Kidney epithelial cell (primary cell): ENCODE measurements at regions not wholly inside any gene's neighbourhood (a gene's known extent, or its start where the extent isn't known, plus 50 kb on each side); places are given as distances from the start of the nearest gene placed in this dataset.

Experiments
- DNase-seq: peaks from one replicate; pipeline ENCODE4 v3.0.0-alpha.2; 2010; ENCODE audit warnings: low read depth
- H3K27me3 ChIP-seq: 2 replicates; pipeline ENCODE4 v1.6.0; 2011; ENCODE audit warnings: low read length; ENCODE audit not compliant: control insufficient read depth, insufficient read depth
- H3K36me3 ChIP-seq: 2 replicates; pipeline ENCODE4 v1.5.1; 2011; ENCODE audit warnings: low read length; ENCODE audit not compliant: control insufficient read depth, insufficient read depth
- H3K4me3 ChIP-seq: 2 replicates; pipeline ENCODE4 v1.5.1; 2011; ENCODE audit warnings: low read depth, mild to moderate bottlenecking, control low read depth, low read length
- TF ChIP-seq, protein P1 (sequence below): IDR thresholded peaks from 2 replicates; pipeline ENCODE4 v1.5.1; 2011; ENCODE audit warnings: mild to moderate bottlenecking, moderate library complexity, low read length, control low read depth, inconsistent platforms; ENCODE audit not compliant: insufficient read depth, poor library complexity, severe bottlenecking

DNA sequence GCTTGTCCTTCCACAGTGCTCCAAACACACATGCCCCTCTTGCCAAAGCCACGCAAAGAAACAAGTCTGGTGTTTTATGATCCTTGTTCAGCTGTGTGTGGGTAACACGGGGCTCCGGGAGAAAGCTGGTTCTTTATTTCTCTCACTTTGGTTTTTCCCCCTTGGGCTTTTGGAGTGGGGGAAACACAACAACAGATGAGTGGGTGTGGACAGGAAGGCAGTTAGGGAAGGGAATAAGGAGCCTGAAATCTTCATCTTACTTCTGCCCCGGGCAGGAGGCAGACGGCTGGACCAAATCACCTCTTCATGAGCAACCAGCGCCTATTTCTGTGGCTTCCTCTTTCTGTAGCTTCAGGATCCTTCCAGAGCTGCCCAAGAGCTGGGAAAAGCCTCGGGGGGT lies 218.5 kb downstream of the PHETA1 start:
- peaks cover 21% of the 10 kb centered on the region for H3K27me3 ChIP-seq
- DNase-seq, result no peak
- TF ChIP-seq, protein P1, sequence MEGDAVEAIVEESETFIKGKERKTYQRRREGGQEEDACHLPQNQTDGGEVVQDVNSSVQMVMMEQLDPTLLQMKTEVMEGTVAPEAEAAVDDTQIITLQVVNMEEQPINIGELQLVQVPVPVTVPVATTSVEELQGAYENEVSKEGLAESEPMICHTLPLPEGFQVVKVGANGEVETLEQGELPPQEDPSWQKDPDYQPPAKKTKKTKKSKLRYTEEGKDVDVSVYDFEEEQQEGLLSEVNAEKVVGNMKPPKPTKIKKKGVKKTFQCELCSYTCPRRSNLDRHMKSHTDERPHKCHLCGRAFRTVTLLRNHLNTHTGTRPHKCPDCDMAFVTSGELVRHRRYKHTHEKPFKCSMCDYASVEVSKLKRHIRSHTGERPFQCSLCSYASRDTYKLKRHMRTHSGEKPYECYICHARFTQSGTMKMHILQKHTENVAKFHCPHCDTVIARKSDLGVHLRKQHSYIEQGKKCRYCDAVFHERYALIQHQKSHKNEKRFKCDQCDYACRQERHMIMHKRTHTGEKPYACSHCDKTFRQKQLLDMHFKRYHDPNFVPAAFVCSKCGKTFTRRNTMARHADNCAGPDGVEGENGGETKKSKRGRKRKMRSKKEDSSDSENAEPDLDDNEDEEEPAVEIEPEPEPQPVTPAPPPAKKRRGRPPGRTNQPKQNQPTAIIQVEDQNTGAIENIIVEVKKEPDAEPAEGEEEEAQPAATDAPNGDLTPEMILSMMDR, result no peak
- H3K4me3 ChIP-seq, result no peak overlapping the region
- no peaks in the 10 kb centered on the region for H3K36me3 ChIP-seq

DNA sequence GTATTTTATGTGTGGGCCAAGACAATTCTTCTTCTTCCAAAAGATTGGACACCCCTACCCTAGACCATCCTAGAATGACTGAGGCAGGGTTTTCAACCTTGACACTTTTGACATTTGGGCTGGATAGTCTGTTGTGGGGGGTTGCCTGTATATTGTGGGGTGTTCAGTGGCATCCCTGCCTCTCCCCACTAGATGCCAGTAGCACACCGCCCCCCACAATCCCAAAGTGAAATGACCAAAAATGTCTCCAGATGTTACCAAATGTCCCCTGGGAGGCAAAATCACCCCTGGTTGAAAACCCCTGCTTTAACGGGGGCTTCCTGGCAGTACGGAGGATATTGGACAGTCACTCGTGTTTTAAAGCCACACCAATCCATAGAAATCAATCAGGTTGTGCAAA lies 219.6 kb downstream of the PHETA1 start:
- TF ChIP-seq, protein P1, result no peak

DNA sequence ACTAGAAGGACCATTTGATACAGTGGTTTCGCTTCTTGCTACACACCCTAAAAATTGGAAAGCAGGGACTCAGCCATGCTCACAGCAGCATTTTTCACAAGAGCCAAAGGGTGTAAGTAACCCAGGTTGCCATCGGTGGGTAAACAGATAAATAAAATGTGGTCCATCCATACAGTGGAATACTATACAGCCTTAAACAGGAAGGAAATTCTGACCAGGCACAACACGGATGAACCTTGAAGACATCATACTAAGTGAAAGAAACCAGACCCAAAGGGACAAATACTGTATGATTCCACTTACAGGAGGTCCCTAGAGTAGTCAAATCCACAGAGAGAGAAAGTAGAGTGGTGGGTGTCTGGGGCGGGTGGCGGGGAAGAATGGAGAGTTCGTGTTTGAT lies 220.9 kb downstream of the PHETA1 start:
- Histone ChIP-seq H3K4me3 (no peak overlapping the region), H3K27me3 (peaks cover 11% of the 10 kb centered on the region), H3K36me3 (no peaks in the 10 kb centered on the region)
- TF ChIP-seq, protein P1, result no peak
- DNase-seq, result no peak

More for the DNA sequence above, 219.6 kb downstream of the PHETA1 start:
- no peak overlapping the region for H3K4me3 ChIP-seq
- no peaks in the 10 kb centered on the region for H3K36me3 ChIP-seq
- DNase-seq, result no peak
- H3K27me3 ChIP-seq, result peaks cover 20% of the 10 kb centered on the region

DNA sequence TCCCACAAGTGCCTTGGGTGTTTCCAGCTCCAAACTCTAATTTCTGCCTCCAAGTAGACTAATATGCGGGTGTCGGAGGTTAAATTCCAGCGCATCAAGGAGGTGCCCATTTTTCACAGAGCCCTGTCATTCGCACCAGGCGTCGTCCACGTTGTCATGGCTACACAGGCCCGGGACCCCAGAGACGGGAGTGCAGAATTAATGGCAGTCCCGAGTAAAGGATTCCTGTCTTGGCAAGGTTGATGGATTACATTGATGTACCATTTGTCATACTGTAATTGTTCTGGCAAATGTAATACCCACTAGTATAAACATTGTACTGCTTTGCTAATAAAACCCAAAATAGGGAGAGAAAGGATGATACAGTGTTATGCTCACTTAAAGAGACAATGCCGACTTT lies 222.9 kb upstream of the MYL2 start:
- TF ChIP-seq, protein P1, result no peak
- Histone ChIP-seq H3K4me3 (no peak overlapping the region), H3K27me3 (peaks cover 3% of the 10 kb centered on the region), H3K36me3 (no peaks in the 10 kb centered on the region)
- no peak for DNase-seq

DNA sequence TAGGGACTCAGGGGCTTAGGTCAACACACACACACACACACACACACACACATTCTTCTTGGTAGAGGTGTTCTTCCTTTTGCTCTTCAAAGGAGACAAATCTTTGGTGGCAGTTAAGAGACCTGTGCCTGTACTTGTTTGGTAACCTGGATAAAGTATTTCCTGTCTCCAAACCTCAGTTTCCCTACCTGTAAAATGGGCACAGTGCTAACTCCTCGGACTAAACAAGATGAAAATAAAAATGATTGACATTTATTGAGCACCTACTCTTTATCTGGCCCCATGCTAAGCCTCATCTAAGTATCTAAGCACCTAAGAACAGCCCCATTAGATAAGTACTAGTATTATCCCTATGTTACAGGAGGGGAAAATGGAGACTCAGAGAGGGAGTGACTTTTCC lies 220.8 kb upstream of the MYL2 start:
- H3K4me3 ChIP-seq, result no peak overlapping the region
- no peaks in the 10 kb centered on the region for H3K36me3 ChIP-seq
- DNase-seq, result no peak
- peaks cover 3% of the 10 kb centered on the region for H3K27me3 ChIP-seq
- TF ChIP-seq, protein P1, result no peak

DNA sequence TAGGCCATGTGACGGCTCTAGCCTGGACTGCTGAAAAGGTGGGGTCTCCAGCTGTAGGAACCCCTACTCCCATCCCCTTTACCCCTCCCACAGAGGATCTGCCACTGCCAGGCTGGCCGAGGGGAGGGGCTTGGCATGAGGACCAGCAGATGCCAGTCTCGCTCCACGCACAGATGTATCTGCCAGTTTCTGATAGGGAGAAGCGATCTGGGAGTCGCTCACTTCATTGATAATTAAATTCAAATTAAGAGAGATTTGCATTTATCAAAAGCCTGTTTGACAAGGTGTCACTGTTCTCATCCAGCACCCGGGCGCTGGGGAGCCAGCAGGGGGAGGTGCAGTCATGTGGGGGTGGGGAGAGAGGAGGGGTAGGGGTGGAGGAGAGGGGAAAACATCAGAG lies 217.6 kb upstream of the MYL2 start:
- H3K27me3 ChIP-seq, result peaks cover 3% of the 10 kb centered on the region
- DNase-seq, result no peak
- H3K4me3 ChIP-seq, result no peak overlapping the region
- H3K36me3 ChIP-seq, result no peaks in the 10 kb centered on the region
- TF ChIP-seq, protein P1, result no peak
